Mesothelial cell of epicardium (in vitro differentiated cells): ENCODE measurements at regions not wholly inside any gene's neighbourhood (a gene's known extent, or its start where the extent isn't known, plus 50 kb on each side); places are given as distances from the start of the nearest gene placed in this dataset.
A peak's percentile ranks its signal among the peaks of the same experiment; 100 is the strongest.
"Not testable (repeated sequence)": the region's sequence is repeated elsewhere in the genome, so short reads cannot be mapped to it uniquely, and the experiment has no call there.

Experiments
- DNase-seq, 2 experiments: peaks; one replicate each; pipeline ENCODE4 v3.0.0; 2021; ENCODE audit warnings: low spot score in 2 of 2; ENCODE audit not compliant: unreplicated experiment in 2 of 2
- H3K27ac Mint-ChIP-seq: 2 replicates; pipeline ENCODE4 v1.8.0; 2021; ENCODE audit warnings: mixed read lengths
- H3K27me3 Mint-ChIP-seq: 2 replicates; pipeline ENCODE4 v1.8.0; 2021; ENCODE audit warnings: low read depth, mixed read lengths
- H3K36me3 Mint-ChIP-seq: 2 replicates; pipeline ENCODE4 v1.8.0; 2021; ENCODE audit warnings: mixed read lengths
- H3K4me1 Mint-ChIP-seq: 2 replicates; pipeline ENCODE4 v1.8.0; 2021; ENCODE audit warnings: mixed read lengths
- H3K4me3 Mint-ChIP-seq: 2 replicates; pipeline ENCODE4 v1.8.0; 2021; ENCODE audit warnings: mild to moderate bottlenecking, moderate library complexity, mixed read lengths
- H3K9me3 Mint-ChIP-seq: 2 replicates; pipeline ENCODE4 v1.8.0; 2021; ENCODE audit warnings: mixed read lengths
- TF ChIP-seq, protein P1 (sequence below): fragments of 200-600 bp; sonication (generic); IDR thresholded peaks from one replicate; pipeline ENCODE4 v1.5.0; 2021; ENCODE audit warnings: antibody characterized with exemption; ENCODE audit not compliant: unreplicated experiment

- no peaks in the 10 kb centered on the region for H3K36me3 Mint-ChIP-seq
- no peaks in the 10 kb centered on the region for H3K4me1 Mint-ChIP-seq
- no peaks in the 10 kb centered on the region for H3K9me3 Mint-ChIP-seq
- TF ChIP-seq, protein P1, sequence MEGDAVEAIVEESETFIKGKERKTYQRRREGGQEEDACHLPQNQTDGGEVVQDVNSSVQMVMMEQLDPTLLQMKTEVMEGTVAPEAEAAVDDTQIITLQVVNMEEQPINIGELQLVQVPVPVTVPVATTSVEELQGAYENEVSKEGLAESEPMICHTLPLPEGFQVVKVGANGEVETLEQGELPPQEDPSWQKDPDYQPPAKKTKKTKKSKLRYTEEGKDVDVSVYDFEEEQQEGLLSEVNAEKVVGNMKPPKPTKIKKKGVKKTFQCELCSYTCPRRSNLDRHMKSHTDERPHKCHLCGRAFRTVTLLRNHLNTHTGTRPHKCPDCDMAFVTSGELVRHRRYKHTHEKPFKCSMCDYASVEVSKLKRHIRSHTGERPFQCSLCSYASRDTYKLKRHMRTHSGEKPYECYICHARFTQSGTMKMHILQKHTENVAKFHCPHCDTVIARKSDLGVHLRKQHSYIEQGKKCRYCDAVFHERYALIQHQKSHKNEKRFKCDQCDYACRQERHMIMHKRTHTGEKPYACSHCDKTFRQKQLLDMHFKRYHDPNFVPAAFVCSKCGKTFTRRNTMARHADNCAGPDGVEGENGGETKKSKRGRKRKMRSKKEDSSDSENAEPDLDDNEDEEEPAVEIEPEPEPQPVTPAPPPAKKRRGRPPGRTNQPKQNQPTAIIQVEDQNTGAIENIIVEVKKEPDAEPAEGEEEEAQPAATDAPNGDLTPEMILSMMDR, result no peak
- H3K27ac Mint-ChIP-seq, result no peak overlapping the region
- H3K4me3 Mint-ChIP-seq, result no peak overlapping the region
- H3K27me3 Mint-ChIP-seq, result no peaks in the 10 kb centered on the region
- no peak for DNase-seq
Measured at GRCh38 chr13:69040898-69041297, 1066.7 kb upstream of the ATXN8OS start.

DNA sequence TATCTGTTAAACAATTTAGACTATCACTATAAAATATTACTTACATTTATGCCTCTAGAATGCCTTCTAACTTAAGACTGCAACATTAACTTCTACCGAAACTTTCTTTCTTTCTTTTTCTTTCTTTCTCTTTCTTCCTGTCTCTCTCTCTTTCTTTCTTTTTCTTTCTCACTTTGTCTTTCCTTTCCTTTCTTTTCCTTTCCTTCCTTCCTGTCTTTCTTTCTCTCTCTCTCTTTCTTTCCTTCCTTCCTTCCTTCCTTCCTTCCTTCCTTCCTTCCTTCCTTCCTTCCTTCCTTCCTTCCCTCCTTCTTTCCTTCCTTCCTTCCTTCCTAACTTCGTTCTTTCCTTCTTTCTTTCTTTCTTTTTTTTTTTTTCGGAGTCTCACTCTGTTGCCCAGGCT lies 1071.9 kb upstream of the ATXN8OS start:
- Mint-ChIP-seq H3K4me1 (no peaks in the 10 kb centered on the region), H3K27me3 (no peaks in the 10 kb centered on the region), H3K27ac (no peak overlapping the region), H3K4me3 (no peak overlapping the region), H3K9me3 (no peaks in the 10 kb centered on the region), H3K36me3 (no peaks in the 10 kb centered on the region)
- TF ChIP-seq, protein P1, result no peak
- DNase-seq, result no peak

DNA sequence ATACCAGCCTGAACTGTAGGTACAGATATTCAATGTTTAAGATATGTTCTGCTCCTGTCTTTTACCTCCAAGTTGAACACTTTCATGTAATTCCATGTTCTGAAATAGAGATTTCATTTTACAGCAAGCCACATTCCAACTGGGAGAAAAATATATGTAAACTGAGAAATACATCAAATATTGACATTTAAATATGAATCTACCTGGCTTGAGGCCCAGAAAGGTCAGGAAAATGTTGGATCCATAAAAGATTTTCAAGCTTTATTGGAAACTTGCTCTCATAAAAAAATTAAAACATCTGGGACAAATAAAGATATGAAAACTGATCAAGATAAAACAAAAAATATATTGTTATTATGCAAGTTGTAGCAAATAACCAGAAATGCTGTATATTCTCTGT lies 1078.7 kb upstream of the ATXN8OS start:
- Mint-ChIP-seq H3K36me3 (no peaks in the 10 kb centered on the region), H3K27me3 (no peaks in the 10 kb centered on the region), H3K4me1 (peaks cover 11% of the 10 kb centered on the region), H3K9me3 (no peaks in the 10 kb centered on the region), H3K27ac (peak overlapping the region; percentile 82), H3K4me3 (no peak overlapping the region)
- TF ChIP-seq, protein P1, result no peak
- DNase-seq, result no peak

DNA sequence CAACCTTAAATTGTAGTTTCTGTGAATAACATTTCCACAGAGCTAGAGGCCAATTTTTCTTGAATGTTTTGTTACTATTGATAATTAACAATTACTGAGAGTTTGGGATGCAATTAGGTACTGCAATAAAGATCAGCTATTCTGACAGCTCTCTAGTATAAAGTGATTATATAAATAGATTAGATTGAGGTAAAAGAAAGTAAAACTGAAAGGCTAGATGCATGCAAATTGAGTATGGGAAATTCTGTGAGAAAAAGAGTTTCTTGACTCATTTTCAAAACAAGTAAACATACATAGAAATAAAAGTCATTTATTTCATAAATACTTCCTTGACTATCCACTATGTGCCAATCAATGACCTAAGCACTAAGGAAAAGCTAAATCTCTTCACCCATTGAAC lies 1087.5 kb upstream of the ATXN8OS start:
- H3K27ac Mint-ChIP-seq, result no peak overlapping the region
- no peak for DNase-seq
- TF ChIP-seq, protein P1, result no peak
- no peaks in the 10 kb centered on the region for H3K27me3 Mint-ChIP-seq
- no peak overlapping the region for H3K4me3 Mint-ChIP-seq
- peaks cover 13% of the 10 kb centered on the region for H3K9me3 Mint-ChIP-seq
- H3K4me1 Mint-ChIP-seq, result peaks cover 2% of the 10 kb centered on the region
- no peaks in the 10 kb centered on the region for H3K36me3 Mint-ChIP-seq

- not testable (repeated sequence) for H3K27ac Mint-ChIP-seq, H3K36me3 Mint-ChIP-seq, H3K4me1 Mint-ChIP-seq, H3K27me3 Mint-ChIP-seq, H3K4me3 Mint-ChIP-seq, DNase-seq
- peaks cover 17% of the 10 kb centered on the region for H3K9me3 Mint-ChIP-seq
Measured at GRCh38 chr13:69018173-69018572, 1089.5 kb upstream of the ATXN8OS start.

- no peaks in the 10 kb centered on the region for H3K4me1 Mint-ChIP-seq
Measured at GRCh38 chr13:69010789-69011188, 1096.8 kb upstream of the ATXN8OS start.

More at GRCh38 chr13:69010789-69011188, 1096.8 kb upstream of the ATXN8OS start:
- DNase-seq, result no peak
- TF ChIP-seq, protein P1, result no peak
- no peaks in the 10 kb centered on the region for H3K27me3 Mint-ChIP-seq
- H3K36me3 Mint-ChIP-seq, result no peaks in the 10 kb centered on the region
- H3K27ac Mint-ChIP-seq, result no peak overlapping the region
- peaks cover 11% of the 10 kb centered on the region for H3K9me3 Mint-ChIP-seq
- no peak overlapping the region for H3K4me3 Mint-ChIP-seq
